PC-9 (cell line): ENCODE measurements at regions not wholly inside any gene's neighbourhood (a gene's known extent, or its start where the extent isn't known, plus 50 kb on each side); places are given as distances from the start of the nearest gene placed in this dataset.

Experiments used
- BruUV-seq: library from RNA; stranded (reverse); fragments of 400-500 nt; replicated peaks from 2 replicates; lab custom pipeline; 2021; lab: Mats Ljungman, UMichigan
- CTCF ChIA-PET: fragments of 300-600 bp; sonication (Branson Sonifier 250); formaldehyde crosslinking; loops from one replicate; lab custom pipeline; 2022; ENCODE audit warnings: antibody characterized with exemption; lab: Charles Lee
- POLR2A ChIA-PET: fragments of 300-600 bp; sonication (Branson Sonifier 250); formaldehyde crosslinking; loops from one replicate; lab custom pipeline; 2022; ENCODE audit warnings: antibody characterized with exemption; ENCODE audit not compliant: unreplicated experiment; lab: Charles Lee
- DNase-seq, 2 experiments: peaks; one replicate each; pipeline versions ENCODE4 v3.0.0 to v3.0.0-alpha.2; 2015 to 2022; ENCODE audit warnings: mixed read lengths in 1 of 2
- H2AFZ ChIP-seq: fragments of 200-600 bp; sonication (generic); 2 replicates; pipeline ENCODE4 v1.8.1; 2017; ENCODE audit warnings: antibody characterized with exemption
- H3F3A ChIP-seq: fragments of 200-600 bp; sonication (generic); 2 replicates; pipeline ENCODE4 v1.8.1; 2017; ENCODE audit warnings: antibody characterized with exemption, mild to moderate bottlenecking, low read depth; ENCODE audit not compliant: insufficient read depth
- H3K27ac ChIP-seq: fragments of 200-600 bp; sonication (generic); 2 replicates; pipeline ENCODE4 v1.6.1; 2016; ENCODE audit warnings: mixed run types
- H3K27me3 ChIP-seq: fragments of 200-600 bp; sonication (generic); 2 replicates; pipeline ENCODE4 v1.6.1; 2016; ENCODE audit warnings: low read depth, mixed run types; ENCODE audit not compliant: insufficient read depth
- H3K36me3 ChIP-seq: fragments of 200-600 bp; sonication (generic); 2 replicates; pipeline ENCODE4 v1.6.1; 2016; ENCODE audit warnings: low read depth, mixed run types
- H3K4me1 ChIP-seq: fragments of 200-600 bp; sonication (generic); replicated peaks from 2 replicates; pipeline ENCODE4 v1.6.1; 2016; ENCODE audit warnings: mixed run types; ENCODE audit not compliant: insufficient read depth
- H3K4me2 ChIP-seq: fragments of 200-600 bp; sonication (generic); 2 replicates; pipeline ENCODE4 v1.6.1; 2017; ENCODE audit warnings: mixed run types
- H3K4me3 ChIP-seq: fragments of 200-600 bp; sonication (generic); 2 replicates; pipeline ENCODE4 v1.6.1; 2016; ENCODE audit warnings: mixed run types
- H3K79me2 ChIP-seq: fragments of 200-600 bp; sonication (generic); 2 replicates; pipeline ENCODE4 v1.6.1; 2017; ENCODE audit warnings: low read depth, mixed run types
- H3K9me2 ChIP-seq: fragments of 200-600 bp; sonication (generic); 2 replicates; pipeline ENCODE4 v1.8.1; 2017; ENCODE audit warnings: mild to moderate bottlenecking; ENCODE audit not compliant: insufficient read depth
- H3K9me3 ChIP-seq: fragments of 200-600 bp; sonication (generic); 2 replicates; pipeline ENCODE4 v1.8.1; 2016; ENCODE audit warnings: low read depth; ENCODE audit not compliant: insufficient read depth
- H4K20me1 ChIP-seq: fragments of 200-600 bp; sonication (generic); 2 replicates; pipeline ENCODE4 v1.8.1; 2017; ENCODE audit not compliant: insufficient read depth
- EZH2 ChIP-seq: fragments of 200-600 bp; sonication (generic); IDR thresholded peaks from 2 replicates; pipeline ENCODE4 v1.8.0; 2017; ENCODE audit warnings: antibody characterized with exemption, low read depth
- intact Hi-C: fragments of 100-400 bp; cut with micrococcal nuclease; formaldehyde crosslinking; loops from one replicate; pipeline ENCODE4 v1.10.0; 2022; ENCODE audit not compliant: unreplicated experiment
- TF ChIP-seq, protein P1 (sequence below): fragments of 200-600 bp; sonication (generic); conservative IDR thresholded peaks from 2 replicates; pipeline ENCODE4 v1.6.1; 2017; ENCODE audit warnings: mixed run types, antibody characterized with exemption, mild to moderate bottlenecking, moderate library complexity

DNA sequence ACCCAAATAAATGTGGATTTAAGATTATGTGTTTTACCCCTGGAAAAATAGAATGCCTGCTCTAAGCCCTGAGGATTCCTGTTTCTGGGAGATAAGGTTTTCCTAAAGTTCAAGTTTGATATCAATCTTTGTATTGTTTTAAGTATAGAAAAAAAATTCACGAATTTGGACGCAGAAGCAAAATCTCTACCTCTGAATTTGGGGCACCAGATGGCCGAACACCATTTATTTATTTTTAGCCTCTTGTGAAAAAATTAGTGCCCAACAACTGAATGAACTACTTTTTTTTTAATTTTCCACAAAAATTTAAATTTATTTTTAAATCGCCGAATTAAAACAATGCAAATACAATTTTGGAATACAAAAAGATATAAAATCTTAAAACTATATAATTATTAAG, 128.1 kb upstream of the SP4 start:
- CTCF ChIA-PET, result no interaction called here
- intact Hi-C loops, result no loop called here
- H3K9me2 ChIP-seq, result no peaks in the 10 kb centered on the region
- no peak overlapping the region for H3K4me2 ChIP-seq
- H3K27ac ChIP-seq, result no peak overlapping the region
- DNase-seq, result no peak
- H3K4me3 ChIP-seq, result no peak overlapping the region
- H4K20me1 ChIP-seq, result no peaks in the 10 kb centered on the region
- no peak overlapping the region for H2AFZ ChIP-seq
- H3K27me3 ChIP-seq, result no peaks in the 10 kb centered on the region
- no TSS peak for BruUV-seq
- H3F3A ChIP-seq, result 0 out of 2 replicates have a peak, but pooled peaks cover under 1% of the 10 kb centered on the region
- no peaks in the 10 kb centered on the region for H3K79me2 ChIP-seq
- POLR2A ChIA-PET, result no interaction called here
- H3K4me1 ChIP-seq, result no peaks in the 10 kb centered on the region
- no peak for TF ChIP-seq EZH2
- TF ChIP-seq, protein P1, sequence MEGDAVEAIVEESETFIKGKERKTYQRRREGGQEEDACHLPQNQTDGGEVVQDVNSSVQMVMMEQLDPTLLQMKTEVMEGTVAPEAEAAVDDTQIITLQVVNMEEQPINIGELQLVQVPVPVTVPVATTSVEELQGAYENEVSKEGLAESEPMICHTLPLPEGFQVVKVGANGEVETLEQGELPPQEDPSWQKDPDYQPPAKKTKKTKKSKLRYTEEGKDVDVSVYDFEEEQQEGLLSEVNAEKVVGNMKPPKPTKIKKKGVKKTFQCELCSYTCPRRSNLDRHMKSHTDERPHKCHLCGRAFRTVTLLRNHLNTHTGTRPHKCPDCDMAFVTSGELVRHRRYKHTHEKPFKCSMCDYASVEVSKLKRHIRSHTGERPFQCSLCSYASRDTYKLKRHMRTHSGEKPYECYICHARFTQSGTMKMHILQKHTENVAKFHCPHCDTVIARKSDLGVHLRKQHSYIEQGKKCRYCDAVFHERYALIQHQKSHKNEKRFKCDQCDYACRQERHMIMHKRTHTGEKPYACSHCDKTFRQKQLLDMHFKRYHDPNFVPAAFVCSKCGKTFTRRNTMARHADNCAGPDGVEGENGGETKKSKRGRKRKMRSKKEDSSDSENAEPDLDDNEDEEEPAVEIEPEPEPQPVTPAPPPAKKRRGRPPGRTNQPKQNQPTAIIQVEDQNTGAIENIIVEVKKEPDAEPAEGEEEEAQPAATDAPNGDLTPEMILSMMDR, result no peak
- no peaks in the 10 kb centered on the region for H3K36me3 ChIP-seq
- no peaks in the 10 kb centered on the region for H3K9me3 ChIP-seq

GRCh38 chr7:21300692-21301091, 127.2 kb upstream of the SP4 start:
- Histone ChIP-seq H4K20me1 (no peaks in the 10 kb centered on the region), H3K79me2 (no peaks in the 10 kb centered on the region), H3K9me3 (no peaks in the 10 kb centered on the region), H3K27ac (no peak overlapping the region), H3K36me3 (no peaks in the 10 kb centered on the region), H2AFZ (no peak overlapping the region), H3K9me2 (no peaks in the 10 kb centered on the region), H3K4me3 (no peak overlapping the region), H3K4me2 (no peak overlapping the region), H3K27me3 (no peaks in the 10 kb centered on the region), H3K4me1 (no peaks in the 10 kb centered on the region; the same call in 1 of the 2 replicates), H3F3A (peaks cover 9% of the 10 kb centered on the region)
- no peak for TF ChIP-seq EZH2
- TF ChIP-seq, protein P1, result peak; percentile 61
- intact Hi-C loops, result no loop called here
- ChIA-PET POLR2A (no interaction called here), CTCF (no interaction called here)
- BruUV-seq, result no TSS peak
- no peak for DNase-seq

DNA sequence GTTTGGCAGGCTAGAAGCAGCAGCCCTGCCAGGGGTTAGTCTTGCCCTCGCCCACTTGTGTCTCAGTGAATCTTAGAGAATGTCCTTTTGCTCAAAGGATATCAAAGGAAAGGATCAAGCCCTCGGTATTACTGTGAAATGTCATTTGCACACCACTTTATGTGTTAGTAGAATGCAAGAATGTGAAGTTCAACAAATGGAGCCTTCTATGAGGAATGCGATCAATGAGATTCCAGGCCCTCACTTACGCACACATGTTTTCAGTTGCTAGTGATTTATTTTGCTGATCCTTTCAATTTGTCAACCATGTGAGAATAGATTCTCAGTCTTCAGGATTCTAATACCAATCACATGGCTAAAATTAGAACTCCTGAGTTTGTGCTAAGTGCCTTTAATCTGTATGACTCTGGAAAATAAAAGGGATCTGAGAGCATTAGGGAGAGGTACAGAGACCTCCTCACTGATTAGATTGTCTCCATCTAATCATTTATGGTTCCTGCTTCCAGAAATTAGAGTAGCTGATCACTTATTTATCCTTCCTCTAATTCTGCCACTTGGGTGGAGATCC, 123.0 kb upstream of the SP4 start:
- H3K4me2 ChIP-seq, result peak overlapping the region; percentile 9
- peaks cover 9% of the 10 kb centered on the region for H3F3A ChIP-seq
- DNase-seq, result no peak
- H3K4me3 ChIP-seq, result no peak overlapping the region
- H3K36me3 ChIP-seq, result no peaks in the 10 kb centered on the region
- peak overlapping the region; percentile 21 for H3K27ac ChIP-seq
- H3K9me2 ChIP-seq, result no peaks in the 10 kb centered on the region
- no peaks in the 10 kb centered on the region; the same call in 1 of the 2 replicates for H3K4me1 ChIP-seq
- H4K20me1 ChIP-seq, result no peaks in the 10 kb centered on the region
- CTCF ChIA-PET, result no interaction called here
- no TSS peak for BruUV-seq
- POLR2A ChIA-PET, result no interaction called here
- intact Hi-C loops, result no loop called here
- peaks cover 7% of the 10 kb centered on the region for H3K9me3 ChIP-seq
- H2AFZ ChIP-seq, result no peak overlapping the region
- H3K79me2 ChIP-seq, result no peaks in the 10 kb centered on the region
- TF ChIP-seq EZH2, result no peak
- TF ChIP-seq, protein P1, result no peak
- H3K27me3 ChIP-seq, result no peaks in the 10 kb centered on the region
